ENCODE measurements at regions not wholly inside any gene's neighbourhood (a gene's known extent, or its start where the extent isn't known, plus 50 kb on each side); places are given as distances from the start of the nearest gene placed in this dataset.
"Not testable (repeated sequence)": the region's sequence is repeated elsewhere in the genome, so short reads cannot be mapped to it uniquely, and the experiment has no call there.

DNA sequence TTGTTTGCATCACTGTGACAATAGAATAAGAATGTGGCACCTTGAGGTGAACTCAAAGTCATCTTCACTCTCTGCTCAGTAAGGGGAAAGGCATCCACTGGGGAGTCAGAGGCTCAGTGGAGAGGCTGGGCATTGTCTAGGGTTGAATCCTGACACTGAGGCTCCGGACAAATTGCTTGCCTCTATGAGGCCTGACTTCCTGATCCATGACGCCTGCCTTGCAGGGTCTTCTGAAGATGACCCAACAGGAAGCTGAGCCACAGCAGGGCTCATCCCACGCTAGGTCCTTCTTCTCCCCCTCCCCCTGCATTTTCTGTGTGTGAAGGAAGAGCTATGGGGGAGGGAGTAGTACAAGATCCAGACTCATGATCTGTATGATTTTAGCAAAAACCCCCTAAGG, 265.1 kb downstream of the SH3BP4 start:
- Mint-ChIP-seq H3K27ac (no peak overlapping the region), H3K4me1 (peaks cover 0 to 3% (median 0%) of the 10 kb centered on the region in 4 donors), H3K9me3 (no peaks in the 10 kb centered on the region), H3K4me3 (no peak overlapping the region), H3K36me3 (no peaks in the 10 kb centered on the region), H3K27me3 (peaks cover 8 to 57% (median 30%) of the 10 kb centered on the region in 5 donors)
- POLR2A ChIA-PET: no interaction called here
- ATAC-seq: no peak
- DNase-seq: no peak

DNA sequence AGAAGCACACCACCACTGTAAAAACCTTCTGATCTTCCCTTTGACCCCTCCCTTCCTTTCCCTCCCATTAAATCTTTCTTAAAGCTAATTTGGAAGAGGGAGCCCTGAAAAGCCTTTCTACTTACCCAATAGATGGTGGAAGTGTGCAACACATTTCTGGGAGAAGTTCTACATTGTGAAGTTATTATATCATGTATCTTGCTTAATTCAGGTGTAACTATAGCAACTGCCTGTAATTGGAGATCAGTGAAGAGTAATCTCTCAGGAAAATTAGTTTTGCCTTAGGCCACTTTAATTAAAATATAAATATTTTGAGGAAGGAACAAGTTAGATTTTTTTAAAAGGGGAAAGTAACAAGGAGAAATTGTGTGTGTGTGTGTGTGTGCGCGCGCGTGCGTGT, 266.0 kb downstream of the SH3BP4 start:
- POLR2A ChIA-PET: no interaction called here
- Mint-ChIP-seq H3K4me3 (no peak overlapping the region), H3K36me3 (no peaks in the 10 kb centered on the region), H3K4me1 (peaks cover 0 to 3% (median 0%) of the 10 kb centered on the region in 4 donors), H3K9me3 (no peaks in the 10 kb centered on the region), H3K27ac (no peak overlapping the region), H3K27me3 (peaks cover 8 to 57% (median 31%) of the 10 kb centered on the region in 5 donors)
- ATAC-seq: no peak
- no peak for DNase-seq

DNA sequence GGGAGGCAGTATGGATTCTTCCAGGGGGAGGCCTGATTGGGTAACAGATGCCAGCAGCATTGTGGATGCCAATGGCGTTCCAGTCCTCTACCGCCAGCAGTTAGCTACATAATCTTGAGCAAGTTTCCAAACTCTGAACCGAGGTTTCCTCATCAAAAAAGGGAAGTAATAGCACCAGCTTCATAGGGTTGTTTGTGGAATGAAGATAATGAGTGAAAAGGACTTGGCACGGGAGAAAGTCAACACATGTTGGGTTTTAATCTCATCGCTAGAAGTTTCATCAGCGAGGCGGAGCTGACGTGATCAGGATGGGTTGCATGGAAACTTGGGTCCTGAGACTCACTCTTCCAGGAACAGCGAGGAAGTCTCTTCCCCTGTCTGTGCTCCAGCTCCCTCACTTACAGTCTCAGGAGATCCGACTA, 266.7 kb downstream of the SH3BP4 start:
- no peak overlapping the region for H3K4me3 Mint-ChIP-seq

DNA sequence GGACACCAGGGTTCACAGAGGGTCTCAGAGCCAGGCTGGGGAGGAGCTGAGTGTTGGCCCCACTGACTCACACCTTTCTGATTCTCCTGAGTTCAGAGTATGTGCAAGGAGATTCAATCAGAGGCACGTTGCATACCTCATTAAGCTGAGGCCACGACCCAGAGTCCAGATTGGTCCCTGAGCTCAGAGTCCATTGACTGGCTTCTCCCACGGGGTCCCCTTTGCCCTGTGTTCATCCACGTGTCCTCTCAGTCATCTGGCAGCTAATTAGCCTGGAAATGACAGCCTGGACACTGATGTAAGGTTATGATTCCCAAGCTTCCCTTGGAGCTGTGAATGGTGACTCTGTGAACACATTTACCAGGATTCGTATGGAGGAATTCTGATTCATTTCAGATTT, 267.2 kb downstream of the SH3BP4 start:
- Mint-ChIP-seq H3K36me3 (no peaks in the 10 kb centered on the region), H3K4me3 (no peak overlapping the region), H3K27me3 (peaks cover 8 to 51% (median 26%) of the 10 kb centered on the region in 5 donors), H3K9me3 (no peaks in the 10 kb centered on the region), H3K4me1 (peaks cover 0 to 3% (median 0%) of the 10 kb centered on the region in 4 donors), H3K27ac (no peak overlapping the region)
- no peak for DNase-seq
- POLR2A ChIA-PET: no interaction called here
- ATAC-seq: no peak

More for the DNA sequence above, 266.7 kb downstream of the SH3BP4 start:
- H3K4me1 Mint-ChIP-seq: peaks cover 0 to 3% (median 0%) of the 10 kb centered on the region in 4 donors
- peaks cover 8 to 56% (median 31%) of the 10 kb centered on the region in 5 donors for H3K27me3 Mint-ChIP-seq
- POLR2A ChIA-PET: no interaction called here
- no peak for ATAC-seq
- no peaks in the 10 kb centered on the region for H3K36me3 Mint-ChIP-seq
- DNase-seq: no peak
- no peak overlapping the region for H3K27ac Mint-ChIP-seq
- no peaks in the 10 kb centered on the region for H3K9me3 Mint-ChIP-seq

DNA sequence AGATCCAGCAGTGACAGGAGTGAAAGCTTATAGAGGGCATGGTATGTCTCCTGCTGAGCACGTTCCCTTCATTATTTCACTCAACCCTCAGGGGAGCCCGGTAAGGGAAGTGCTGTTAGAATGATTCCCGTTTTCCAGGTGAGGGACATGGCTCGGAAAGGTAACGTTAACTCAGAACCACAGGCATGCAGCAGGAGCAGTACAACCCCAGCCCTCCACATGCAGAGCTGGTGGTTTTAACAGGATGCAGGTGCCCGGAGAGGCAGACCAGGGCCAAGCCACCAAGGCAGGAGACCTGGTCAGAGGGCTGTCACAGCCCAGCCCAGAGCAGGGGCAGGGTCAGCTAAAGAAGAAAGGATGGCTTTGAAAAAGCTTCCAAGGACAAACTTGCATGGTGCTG, 268.5 kb downstream of the SH3BP4 start:
- POLR2A ChIA-PET: no interaction called here
- Mint-ChIP-seq H3K4me3 (no peak overlapping the region), H3K27ac (no peak overlapping the region), H3K4me1 (peaks cover 0 to 3% (median 0%) of the 10 kb centered on the region in 4 donors), H3K9me3 (no peaks in the 10 kb centered on the region), H3K36me3 (no peaks in the 10 kb centered on the region), H3K27me3 (peaks cover 8 to 38% (median 18%) of the 10 kb centered on the region in 5 donors)
- DNase-seq (no peak), ATAC-seq (no peak)

DNA sequence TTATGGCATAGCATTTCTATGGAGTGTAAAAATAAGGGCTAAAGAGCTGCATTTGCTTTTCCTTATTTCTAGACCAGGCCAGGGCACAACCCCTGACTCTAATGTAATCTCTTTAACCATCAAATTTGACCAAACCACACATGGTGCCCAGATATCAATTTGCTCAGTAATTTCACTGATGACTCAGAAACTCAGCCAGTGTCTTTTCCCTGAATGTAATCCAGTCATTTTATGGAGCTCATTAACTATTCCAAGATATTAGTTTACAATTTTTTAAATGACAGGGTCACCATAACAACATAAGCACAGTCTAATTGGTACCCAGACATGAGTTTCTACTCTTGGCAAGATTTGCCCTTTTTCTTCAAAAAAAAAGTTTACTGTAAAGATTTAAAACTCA, 270.8 kb upstream of the AGAP1 start:
- H3K27me3 Mint-ChIP-seq: peaks cover 2 to 23% (median 17%) of the 10 kb centered on the region in 5 donors

DNA sequence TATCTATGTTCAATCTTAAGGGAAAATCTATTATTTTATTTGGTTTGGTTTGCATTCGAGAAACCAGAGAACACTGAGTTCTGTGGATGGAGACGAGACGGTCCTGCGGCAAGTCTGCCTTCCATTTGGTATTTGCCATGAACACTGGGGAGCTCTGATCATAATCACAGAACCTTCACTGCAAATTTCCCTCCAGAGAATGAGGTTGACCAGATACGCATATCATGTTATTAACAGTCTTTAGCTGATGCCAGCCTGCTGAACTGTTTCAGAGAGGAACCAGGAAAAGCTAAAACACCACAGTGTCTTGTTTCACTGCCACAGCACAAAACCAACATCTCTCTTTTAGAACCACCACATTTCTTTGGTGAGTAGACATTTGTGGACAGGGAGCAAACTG, 269.4 kb upstream of the AGAP1 start:
- no peaks in the 10 kb centered on the region for H3K4me1 Mint-ChIP-seq
- H3K36me3 Mint-ChIP-seq: no peaks in the 10 kb centered on the region
- H3K27ac Mint-ChIP-seq: no peak overlapping the region
- ATAC-seq (no peak), DNase-seq (no peak)
- no peaks in the 10 kb centered on the region for H3K9me3 Mint-ChIP-seq
- peaks cover 2 to 26% (median 20%) of the 10 kb centered on the region in 5 donors for H3K27me3 Mint-ChIP-seq
- POLR2A ChIA-PET: no interaction called here
- H3K4me3 Mint-ChIP-seq: no peak overlapping the region

More for the DNA sequence above, 270.8 kb upstream of the AGAP1 start:
- ATAC-seq (no peak), DNase-seq (no peak)
- Mint-ChIP-seq H3K9me3 (no peaks in the 10 kb centered on the region), H3K4me1 (no peaks in the 10 kb centered on the region), H3K27ac (no peak overlapping the region), H3K4me3 (no peak overlapping the region), H3K36me3 (no peaks in the 10 kb centered on the region)
- POLR2A ChIA-PET: no interaction called here

DNA sequence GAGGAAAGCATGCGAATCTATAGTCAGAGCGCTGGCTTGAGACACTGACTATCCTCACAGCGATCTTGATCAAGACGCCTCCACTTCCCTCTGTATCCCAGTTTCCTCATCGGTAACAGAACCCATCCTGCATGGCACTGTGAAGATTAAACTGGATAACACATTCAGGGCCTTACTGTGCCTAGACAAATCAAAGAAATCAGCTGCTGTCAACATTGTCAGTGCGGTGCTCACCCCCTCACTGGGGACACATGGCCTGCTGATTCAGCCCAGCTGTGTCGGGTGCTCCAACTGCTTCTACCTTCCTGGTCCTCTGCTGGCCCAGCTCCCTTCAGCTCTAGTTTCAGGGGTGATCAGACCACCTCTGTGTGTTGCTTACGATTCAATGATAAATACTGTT, 268.6 kb upstream of the AGAP1 start:
- DNase-seq (no peak), ATAC-seq (no peak)
- Mint-ChIP-seq H3K4me1 (no peaks in the 10 kb centered on the region), H3K27ac (no peak overlapping the region), H3K27me3 (peaks cover 2 to 26% (median 18%) of the 10 kb centered on the region in 5 donors), H3K36me3 (no peaks in the 10 kb centered on the region), H3K9me3 (no peaks in the 10 kb centered on the region), H3K4me3 (no peak overlapping the region)
- POLR2A ChIA-PET: no interaction called here

DNA sequence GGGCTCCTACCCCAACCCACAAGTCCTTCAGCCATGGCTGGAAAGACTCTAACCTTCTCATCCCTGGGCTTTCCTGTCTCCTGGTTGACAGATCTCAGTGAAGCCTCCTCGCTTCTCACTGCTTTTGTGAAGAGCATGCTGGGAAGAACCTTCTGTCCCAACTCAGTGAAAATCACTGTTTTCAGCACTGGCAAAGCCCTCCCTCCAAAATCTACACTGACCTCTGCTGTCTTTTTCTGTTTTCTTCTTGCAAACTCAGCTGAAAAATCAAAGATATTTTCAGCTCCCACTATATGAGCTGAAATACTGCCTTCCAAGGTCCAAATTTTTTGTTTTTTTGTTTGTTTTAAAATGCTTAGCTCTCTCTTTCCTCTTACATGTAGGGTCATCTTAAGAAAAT, 266.3 kb upstream of the AGAP1 start:
- ATAC-seq (no peak), DNase-seq (no peak)
- no peaks in the 10 kb centered on the region for H3K36me3 Mint-ChIP-seq
- H3K4me3 Mint-ChIP-seq: no peak overlapping the region
- H3K27ac Mint-ChIP-seq: no peak overlapping the region
- POLR2A ChIA-PET: no interaction called here
- H3K4me1 Mint-ChIP-seq: no peaks in the 10 kb centered on the region
- H3K27me3 Mint-ChIP-seq: peaks cover 1 to 35% (median 21%) of the 10 kb centered on the region in 5 donors
- H3K9me3 Mint-ChIP-seq: no peaks in the 10 kb centered on the region

DNA sequence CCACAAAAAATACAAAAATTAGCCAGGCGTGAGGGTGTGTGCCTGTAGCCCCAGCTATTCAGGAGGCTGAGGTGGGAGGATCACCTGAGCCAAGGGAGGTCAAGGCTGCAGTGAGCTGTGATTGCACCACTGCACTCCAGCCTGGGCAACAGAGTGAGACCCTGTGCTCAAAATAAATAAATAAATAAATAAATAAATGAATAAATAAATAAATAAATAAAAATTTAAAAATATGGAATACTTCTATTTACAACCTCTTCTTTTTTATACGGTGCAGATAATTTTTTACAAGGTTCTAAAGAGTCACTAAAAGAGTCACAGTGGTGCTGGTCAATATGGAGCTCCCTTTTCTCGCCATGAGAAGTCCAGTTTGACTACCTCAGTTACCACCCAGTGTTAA, 265.4 kb upstream of the AGAP1 start:
- POLR2A ChIA-PET, H3K4me3 Mint-ChIP-seq, H3K4me1 Mint-ChIP-seq, H3K27ac Mint-ChIP-seq, H3K9me3 Mint-ChIP-seq, ATAC-seq, DNase-seq, H3K36me3 Mint-ChIP-seq: not testable (repeated sequence)
- H3K27me3 Mint-ChIP-seq: peaks cover 1 to 33% (median 19%) of the 10 kb centered on the region in 5 donors

DNA sequence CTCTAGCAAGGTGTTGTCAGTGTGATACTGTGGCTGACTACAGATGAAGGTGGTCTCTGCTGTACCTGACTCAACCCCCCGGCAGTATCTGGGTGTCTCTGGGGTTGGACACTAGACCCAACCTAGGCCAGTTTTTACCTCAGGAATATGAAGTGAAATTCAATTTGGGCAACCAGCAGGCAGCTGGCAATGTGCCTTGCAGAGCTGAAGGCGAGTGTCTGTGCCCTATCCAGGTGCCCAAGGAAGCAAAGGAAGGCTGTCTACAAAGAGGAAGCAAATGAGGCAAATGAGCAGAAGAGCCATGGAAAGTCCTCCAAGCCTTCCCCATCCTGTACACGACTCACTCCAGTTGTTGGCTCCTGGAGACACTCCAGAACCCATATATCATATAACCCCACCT, 264.6 kb upstream of the AGAP1 start:
- no peak overlapping the region for H3K4me3 Mint-ChIP-seq
- H3K27ac Mint-ChIP-seq: no peak overlapping the region
- H3K9me3 Mint-ChIP-seq: no peaks in the 10 kb centered on the region

DNA sequence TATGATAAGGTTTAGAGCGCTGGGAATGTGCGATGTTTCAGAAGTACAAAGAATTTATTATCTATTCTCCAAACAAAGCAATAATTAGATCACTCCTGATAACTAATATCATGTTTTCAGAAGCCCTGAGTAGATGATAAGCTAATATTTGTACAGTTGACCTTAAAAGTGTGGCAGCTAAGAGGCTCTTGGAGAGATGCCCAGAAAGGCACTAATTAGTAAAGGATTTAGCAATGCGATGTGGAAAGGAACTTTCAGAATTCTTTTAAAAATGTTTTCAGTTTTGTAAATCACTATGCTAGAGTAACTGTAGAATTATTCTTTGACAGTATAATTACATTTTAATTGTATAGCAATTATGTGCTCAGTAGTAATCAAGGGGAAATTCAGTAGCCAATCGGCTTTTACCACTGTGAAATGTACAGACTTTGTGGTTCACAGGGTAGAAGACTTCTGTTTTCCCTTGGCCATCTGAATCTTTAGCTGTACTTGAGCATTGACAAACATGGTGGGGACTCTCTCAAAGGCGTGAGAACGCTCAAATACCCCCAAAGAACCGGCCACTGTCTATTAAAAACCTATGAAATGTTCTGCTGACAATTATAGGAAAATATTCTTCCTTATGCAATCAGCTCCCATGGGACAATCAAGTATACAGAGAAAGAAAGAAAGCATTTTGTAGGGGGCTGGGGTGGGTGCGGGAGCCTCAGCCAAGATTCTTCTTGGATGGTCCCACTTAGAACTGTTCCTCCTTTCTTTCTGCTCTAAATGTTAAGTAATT, 262.8 kb upstream of the AGAP1 start:
- Mint-ChIP-seq H3K27ac (no peak overlapping the region), H3K4me1 (no peaks in the 10 kb centered on the region), H3K27me3 (peaks cover 1 to 33% (median 20%) of the 10 kb centered on the region in 5 donors), H3K4me3 (no peak overlapping the region), H3K9me3 (no peaks in the 10 kb centered on the region), H3K36me3 (no peaks in the 10 kb centered on the region)
- ATAC-seq (no peak), DNase-seq (no peak)
- POLR2A ChIA-PET: interaction anchor here (0.6 kb wide), 1 partner anchor 9 kb away, joined by 3 read pairs; no protein-coding TSS in a partner anchor

More for the DNA sequence above, 264.6 kb upstream of the AGAP1 start:
- Mint-ChIP-seq H3K27me3 (peaks cover 1 to 33% (median 21%) of the 10 kb centered on the region in 5 donors), H3K36me3 (no peaks in the 10 kb centered on the region), H3K4me1 (no peaks in the 10 kb centered on the region)
- POLR2A ChIA-PET: no interaction called here
- DNase-seq: no peak
- no peak for ATAC-seq

DNA sequence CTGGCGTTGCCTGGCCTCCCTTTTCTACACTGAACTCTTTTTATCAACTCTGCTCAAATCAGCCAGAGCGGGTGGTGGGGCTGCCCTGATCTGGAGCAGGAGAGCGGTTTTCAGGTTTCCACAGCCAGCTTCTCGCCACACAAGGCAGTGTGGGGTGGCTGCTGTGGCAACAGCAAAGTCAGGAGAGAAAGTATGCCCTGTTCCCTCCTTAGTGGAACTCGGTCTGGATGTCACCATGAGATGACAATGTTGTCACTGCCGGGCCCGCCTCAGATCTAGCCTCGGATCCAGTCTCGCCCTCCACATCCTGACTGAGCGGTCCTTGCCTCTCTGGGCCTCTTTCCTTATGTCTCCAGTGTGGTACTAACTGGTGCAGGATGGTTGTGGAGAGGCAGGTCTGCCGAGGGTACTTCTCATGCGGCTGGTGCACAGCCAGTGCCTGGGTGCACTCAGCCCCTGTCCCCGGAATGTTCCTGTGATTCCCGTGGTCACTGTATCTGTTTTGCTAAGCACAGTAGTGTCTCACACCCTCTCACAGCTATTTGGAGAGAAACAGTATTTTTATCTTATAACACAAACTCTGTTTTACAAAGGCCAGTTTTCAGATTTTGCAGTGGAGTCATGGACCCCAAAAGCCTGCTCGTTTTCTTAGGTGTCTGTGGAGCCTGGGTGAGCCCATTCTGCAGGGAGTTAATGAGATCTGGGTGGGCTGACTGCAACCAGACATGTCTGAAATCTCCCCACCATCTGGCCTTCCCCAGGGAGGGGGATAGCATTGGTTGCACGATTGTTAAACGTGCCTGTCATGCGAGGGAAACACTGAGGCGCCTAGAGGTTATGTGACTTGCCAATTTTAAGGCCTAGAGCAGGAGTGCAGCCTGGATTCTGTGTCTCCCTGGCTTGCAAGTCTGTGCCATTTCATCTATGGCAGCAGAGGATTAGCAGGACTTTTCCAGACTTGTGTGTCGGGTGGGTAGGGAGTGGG, 261.1 kb upstream of the AGAP1 start:
- no peak for ATAC-seq
- H3K27me3 Mint-ChIP-seq: peaks cover 1 to 33% (median 22%) of the 10 kb centered on the region in 5 donors
- no peaks in the 10 kb centered on the region for H3K9me3 Mint-ChIP-seq
- no peak overlapping the region for H3K27ac Mint-ChIP-seq
- H3K36me3 Mint-ChIP-seq: no peaks in the 10 kb centered on the region
- POLR2A ChIA-PET: no interaction called here
- no peak overlapping the region for H3K4me3 Mint-ChIP-seq
- DNase-seq: no peak
- no peaks in the 10 kb centered on the region for H3K4me1 Mint-ChIP-seq

All from naive thymus-derived CD8-positive, alpha-beta T cell (primary cell).